Loucy (cell line): ENCODE measurements at regions not wholly inside any gene's neighbourhood (a gene's known extent, or its start where the extent isn't known, plus 50 kb on each side); places are given as distances from the start of the nearest gene placed in this dataset.

ENCODE experiments used
- H2AFZ ChIP-seq: fragments of 200-600 bp; sonication (generic); 2 replicates; pipeline ENCODE4 v1.6.0; 2016; ENCODE audit warnings: antibody characterized with exemption, mild to moderate bottlenecking, low read length, moderate library complexity
- H3F3A ChIP-seq: fragments of 200-600 bp; 2 replicates; pipeline ENCODE4 v1.6.0; 2016; ENCODE audit warnings: antibody characterized with exemption, low read depth, mild to moderate bottlenecking
- H3K27me3 ChIP-seq: fragments of 200-600 bp; sonication (generic); 2 replicates; pipeline ENCODE4 v1.6.1; 2014; ENCODE audit warnings: low read length, mild to moderate bottlenecking; ENCODE audit not compliant: insufficient read depth, poor library complexity, severe bottlenecking
- H3K36me3 ChIP-seq: fragments of 200-600 bp; sonication (generic); 2 replicates; pipeline ENCODE4 v1.6.1; 2016; ENCODE audit warnings: low read length; ENCODE audit not compliant: insufficient read depth
- H3K4me1 ChIP-seq: fragments of 200-600 bp; sonication (generic); 2 replicates; pipeline ENCODE4 v1.5.1; 2014; ENCODE audit warnings: low read length, mild to moderate bottlenecking; ENCODE audit not compliant: insufficient read depth, poor library complexity, severe bottlenecking
- H3K4me2 ChIP-seq: fragments of 200-600 bp; sonication (generic); 2 replicates; pipeline ENCODE4 v1.6.0; 2014; ENCODE audit warnings: antibody characterized with exemption, low read length, low read depth, mild to moderate bottlenecking; ENCODE audit not compliant: poor library complexity, severe bottlenecking
- H3K4me3 ChIP-seq: fragments of 200-600 bp; sonication (generic); 2 replicates; pipeline ENCODE4 v1.5.1; 2014; ENCODE audit warnings: low read length, mild to moderate bottlenecking, mixed read lengths; ENCODE audit not compliant: poor library complexity, severe bottlenecking
- H3K79me2 ChIP-seq: fragments of 200-600 bp; sonication (generic); 2 replicates; pipeline ENCODE4 v1.6.1; 2014; ENCODE audit warnings: low read length; ENCODE audit not compliant: insufficient read depth
- H3K9ac ChIP-seq: fragments of 200-600 bp; sonication (generic); 2 replicates; pipeline ENCODE4 v1.6.0; 2014; ENCODE audit warnings: mild to moderate bottlenecking, low read depth, low read length, moderate library complexity; ENCODE audit not compliant: poor library complexity, severe bottlenecking
- H3K9me2 ChIP-seq: fragments of 200-600 bp; sonication (generic); replicated peaks from 2 replicates; pipeline ENCODE4 v1.6.1; 2016; ENCODE audit warnings: low read depth, low read length, mixed read lengths
- H3K9me3 ChIP-seq: fragments of 200-600 bp; sonication (generic); 2 replicates; pipeline ENCODE4 v1.6.1; 2014; ENCODE audit warnings: mild to moderate bottlenecking, antibody characterized with exemption, low read length, low read depth; ENCODE audit not compliant: insufficient read depth
- H4K20me1 ChIP-seq: fragments of 200-600 bp; sonication (generic); 2 replicates; pipeline ENCODE4 v1.6.0; 2014; ENCODE audit warnings: antibody characterized with exemption, low read length, mild to moderate bottlenecking; ENCODE audit not compliant: insufficient read depth, poor library complexity, severe bottlenecking
- EZH2phosphoT487 ChIP-seq: fragments of 200-600 bp; IDR thresholded peaks from 2 replicates; pipeline ENCODE4 v1.6.1; 2018; ENCODE audit warnings: antibody characterized with exemption, mild to moderate bottlenecking, moderate library complexity, borderline replicate concordance
- TF ChIP-seq, protein P1 (sequence below): fragments of 200-600 bp; sonication (generic); conservative IDR thresholded peaks from 2 replicates; pipeline ENCODE4 v1.5.1; 2014; ENCODE audit warnings: mild to moderate bottlenecking, antibody characterized with exemption, low read length

GRCh38 chr7:80403686-80404241, 108.1 kb downstream of the GNAT3 start:
- H3K4me1 ChIP-seq: no peaks in the 10 kb centered on the region
- H3K4me2 ChIP-seq: no peak overlapping the region
- H3K27me3 ChIP-seq: no peaks in the 10 kb centered on the region
- H4K20me1 ChIP-seq: no peaks in the 10 kb centered on the region
- no peaks in the 10 kb centered on the region for H3K9me2 ChIP-seq
- TF ChIP-seq, protein P1, sequence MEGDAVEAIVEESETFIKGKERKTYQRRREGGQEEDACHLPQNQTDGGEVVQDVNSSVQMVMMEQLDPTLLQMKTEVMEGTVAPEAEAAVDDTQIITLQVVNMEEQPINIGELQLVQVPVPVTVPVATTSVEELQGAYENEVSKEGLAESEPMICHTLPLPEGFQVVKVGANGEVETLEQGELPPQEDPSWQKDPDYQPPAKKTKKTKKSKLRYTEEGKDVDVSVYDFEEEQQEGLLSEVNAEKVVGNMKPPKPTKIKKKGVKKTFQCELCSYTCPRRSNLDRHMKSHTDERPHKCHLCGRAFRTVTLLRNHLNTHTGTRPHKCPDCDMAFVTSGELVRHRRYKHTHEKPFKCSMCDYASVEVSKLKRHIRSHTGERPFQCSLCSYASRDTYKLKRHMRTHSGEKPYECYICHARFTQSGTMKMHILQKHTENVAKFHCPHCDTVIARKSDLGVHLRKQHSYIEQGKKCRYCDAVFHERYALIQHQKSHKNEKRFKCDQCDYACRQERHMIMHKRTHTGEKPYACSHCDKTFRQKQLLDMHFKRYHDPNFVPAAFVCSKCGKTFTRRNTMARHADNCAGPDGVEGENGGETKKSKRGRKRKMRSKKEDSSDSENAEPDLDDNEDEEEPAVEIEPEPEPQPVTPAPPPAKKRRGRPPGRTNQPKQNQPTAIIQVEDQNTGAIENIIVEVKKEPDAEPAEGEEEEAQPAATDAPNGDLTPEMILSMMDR: no peak
- TF ChIP-seq EZH2phosphoT487: no peak
- no peak overlapping the region for H3K4me3 ChIP-seq
- no peaks in the 10 kb centered on the region for H3K79me2 ChIP-seq
- no peak overlapping the region for H2AFZ ChIP-seq
- no peak overlapping the region for H3K9ac ChIP-seq
- H3F3A ChIP-seq: no peaks in the 10 kb centered on the region
- no peaks in the 10 kb centered on the region for H3K36me3 ChIP-seq
- H3K9me3 ChIP-seq: no peaks in the 10 kb centered on the region

GRCh38 chr7:80401708-80402107, 110.2 kb downstream of the GNAT3 start:
- Histone ChIP-seq H3K4me1 (no peaks in the 10 kb centered on the region), H2AFZ (no peak overlapping the region), H4K20me1 (no peaks in the 10 kb centered on the region), H3K9me2 (no peaks in the 10 kb centered on the region), H3K4me2 (no peak overlapping the region), H3K27me3 (no peaks in the 10 kb centered on the region), H3K9me3 (no peaks in the 10 kb centered on the region), H3K36me3 (no peaks in the 10 kb centered on the region), H3K4me3 (no peak overlapping the region), H3K79me2 (no peaks in the 10 kb centered on the region), H3K9ac (no peak overlapping the region), H3F3A (no peaks in the 10 kb centered on the region)
- no peak for TF ChIP-seq EZH2phosphoT487
- TF ChIP-seq, protein P1: no peak

GRCh38 chr7:80393786-80394185, 118.1 kb downstream of the GNAT3 start:
- H3K9me3 ChIP-seq: peaks cover 3% of the 10 kb centered on the region; the same call in 1 of the 2 replicates
- H3K4me2 ChIP-seq: no peak overlapping the region
- no peak overlapping the region for H3K4me3 ChIP-seq
- no peaks in the 10 kb centered on the region for H3K4me1 ChIP-seq
- no peak overlapping the region for H3K9ac ChIP-seq
- H2AFZ ChIP-seq: no peak overlapping the region
- H4K20me1 ChIP-seq: no peaks in the 10 kb centered on the region
- H3K36me3 ChIP-seq: no peaks in the 10 kb centered on the region
- no peaks in the 10 kb centered on the region for H3K79me2 ChIP-seq
- no peaks in the 10 kb centered on the region for H3K27me3 ChIP-seq
- no peak for TF ChIP-seq EZH2phosphoT487
- TF ChIP-seq, protein P1: no peak
- H3F3A ChIP-seq: no peaks in the 10 kb centered on the region
- H3K9me2 ChIP-seq: no peaks in the 10 kb centered on the region
